ENCODE measurements at regions not wholly inside any gene's neighbourhood (a gene's known extent, or its start where the extent isn't known, plus 50 kb on each side); places are given as distances from the start of the nearest gene placed in this dataset.

- DNase-seq (ENCODE audit: extremely low read depth in 1 of 2, low read depth in 1 of 2), result no peak
These were observed 176.6 kb upstream of the POU3F2 start for GRCh38 chr6:98657764-98658163.

- no peak for DNase-seq (ENCODE audit: extremely low read depth in 1 of 2, low read depth in 1 of 2)
These were observed 165.0 kb upstream of the POU3F2 start for GRCh38 chr6:98669371-98669770.

- no peak for DNase-seq (ENCODE audit: extremely low read depth in 1 of 2, low read depth in 1 of 2)
These were observed 164.2 kb upstream of the POU3F2 start for GRCh38 chr6:98670045-98670746.

- no peak for DNase-seq (ENCODE audit: extremely low read depth in 1 of 2, low read depth in 1 of 2)
These were observed 161.5 kb upstream of the POU3F2 start for GRCh38 chr6:98672681-98673475.

GRCh38 chr6:98678481-98678880 is 155.9 kb upstream of the POU3F2 start:
- DNase-seq (ENCODE audit: extremely low read depth in 1 of 2, low read depth in 1 of 2), result no peak

GRCh38 chr6:98686008-98686601 is 148.3 kb upstream of the POU3F2 start:
- DNase-seq (ENCODE audit: extremely low read depth in 1 of 2, low read depth in 1 of 2), result no peak

- DNase-seq (ENCODE audit: extremely low read depth in 1 of 2, low read depth in 1 of 2), result no peak
These were observed 146.6 kb upstream of the POU3F2 start for GRCh38 chr6:98687752-98688151.

- DNase-seq (ENCODE audit: extremely low read depth in 1 of 2, low read depth in 1 of 2), result no peak
These were observed 139.1 kb upstream of the POU3F2 start for GRCh38 chr6:98695091-98695801.

GRCh38 chr6:98711380-98711779 is 123.0 kb upstream of the POU3F2 start:
- no peak for DNase-seq (ENCODE audit: extremely low read depth in 1 of 2, low read depth in 1 of 2)

- DNase-seq (ENCODE audit: extremely low read depth in 1 of 2, low read depth in 1 of 2), result no peak
These were observed 118.0 kb upstream of the POU3F2 start for GRCh38 chr6:98716341-98716740.

GRCh38 chr6:98717322-98717877 is 117.0 kb upstream of the POU3F2 start:
- DNase-seq (ENCODE audit: extremely low read depth in 1 of 2, low read depth in 1 of 2), result no peak

GRCh38 chr6:98717988-98718387 is 116.4 kb upstream of the POU3F2 start:
- DNase-seq (ENCODE audit: extremely low read depth in 1 of 2, low read depth in 1 of 2), result no peak

GRCh38 chr6:98724537-98724936 is 109.8 kb upstream of the POU3F2 start:
- DNase-seq (ENCODE audit: extremely low read depth in 1 of 2, low read depth in 1 of 2), result no peak

- DNase-seq (ENCODE audit: extremely low read depth in 1 of 2, low read depth in 1 of 2), result no peak
These were observed 87.1 kb upstream of the POU3F2 start for GRCh38 chr6:98747273-98747672.

- no peak for DNase-seq (ENCODE audit: extremely low read depth in 1 of 2, low read depth in 1 of 2)
These were observed 86.4 kb upstream of the POU3F2 start for GRCh38 chr6:98747960-98748359.

- no peak for DNase-seq (ENCODE audit: extremely low read depth in 1 of 2, low read depth in 1 of 2)
These were observed 74.9 kb upstream of the POU3F2 start for GRCh38 chr6:98759459-98759858.

GRCh38 chr6:98764373-98764911 is 69.9 kb upstream of the POU3F2 start:
- no peak for DNase-seq (ENCODE audit: extremely low read depth in 1 of 2, low read depth in 1 of 2)

- no peak for DNase-seq (ENCODE audit: extremely low read depth in 1 of 2, low read depth in 1 of 2)
These were observed 64.8 kb upstream of the POU3F2 start for GRCh38 chr6:98769546-98769945.

GRCh38 chr6:98775205-98775604 is 59.2 kb upstream of the POU3F2 start:
- no peak for DNase-seq (ENCODE audit: extremely low read depth in 1 of 2, low read depth in 1 of 2)

- no peak for DNase-seq (ENCODE audit: extremely low read depth in 1 of 2, low read depth in 1 of 2)
These were observed 56.6 kb upstream of the POU3F2 start for GRCh38 chr6:98777762-98778161.

- no peak for DNase-seq (ENCODE audit: extremely low read depth in 1 of 2, low read depth in 1 of 2)
These were observed 54.8 kb upstream of the POU3F2 start for GRCh38 chr6:98779618-98780017.
